ENCODE measurements at regions not wholly inside any gene's neighbourhood (a gene's known extent, or its start where the extent isn't known, plus 50 kb on each side); places are given as distances from the start of the nearest gene placed in this dataset.

GRCh38 chr6:156717542-156717941 is 59.6 kb upstream of the ARID1B start:
- no peak for DNase-seq (ENCODE audit: extremely low spot score)
- TF ChIP-seq CTCF (IDR thresholded peaks at IDR 0.05; ENCODE audit: control extremely low read depth, extremely low read depth, low read depth, missing control alignments) = no peak
- ChIA-PET CTCF (interaction anchor here (1.2 kb wide), 2 partner anchors 9 to 18 kb away, joined by 3 to 5 read pairs; no protein-coding TSS in a partner anchor), POLR2A (no interaction called here)

- ChIA-PET POLR2A (no interaction called here), CTCF (interaction anchor here (1.0 kb wide), 1 partner anchor 53 kb away, joined by 3 read pairs; no protein-coding TSS in a partner anchor)
- TF ChIP-seq CTCF (IDR thresholded peaks at IDR 0.05; ENCODE audit: control extremely low read depth, extremely low read depth, low read depth, missing control alignments) = no peak
- DNase-seq (ENCODE audit: extremely low spot score) = no peak
Observed at GRCh38 chr6:156715839-156716238, 61.3 kb upstream of the ARID1B start.

- CTCF ChIA-PET = interaction anchor here (1.2 to 1.7 kb wide), 2 partner anchors 11 to 57 kb away, joined by 3 to 5 read pairs; no protein-coding TSS in a partner anchor
- POLR2A ChIA-PET = no interaction called here
- TF ChIP-seq CTCF (IDR thresholded peaks at IDR 0.05; ENCODE audit: control extremely low read depth, extremely low read depth, low read depth, missing control alignments) = no peak
Observed at GRCh38 chr6:156713548-156713947, 63.6 kb upstream of the ARID1B start.

GRCh38 chr6:156710479-156710878 is 66.7 kb upstream of the ARID1B start:
- DNase-seq (ENCODE audit: extremely low spot score) = no peak
- POLR2A ChIA-PET = interaction anchor here (1.6 kb wide), 1 partner anchor 10 kb away, joined by 3 read pairs; no protein-coding TSS in a partner anchor
- TF ChIP-seq CTCF (IDR thresholded peaks at IDR 0.05; ENCODE audit: control extremely low read depth, extremely low read depth, low read depth, missing control alignments) = no peak
- CTCF ChIA-PET = interaction anchor here (0.9 to 1.6 kb wide), 3 partner anchors 10 to 26 kb away, joined by 3 to 6 read pairs (median 4); no protein-coding TSS in a partner anchor

More at GRCh38 chr6:156713548-156713947, 63.6 kb upstream of the ARID1B start:
- no peak for DNase-seq (ENCODE audit: extremely low spot score)

GRCh38 chr6:156707818-156708217 is 69.4 kb upstream of the ARID1B start:
- CTCF ChIA-PET = interaction anchor here (1.2 to 2.1 kb wide), 7 partner anchors 8 to 336 kb away, joined by 3 to 14 read pairs (median 5); no protein-coding TSS in a partner anchor
- no peak for DNase-seq (ENCODE audit: extremely low spot score)
- POLR2A ChIA-PET = no interaction called here
- TF ChIP-seq CTCF (IDR thresholded peaks at IDR 0.05; ENCODE audit: control extremely low read depth, extremely low read depth, low read depth, missing control alignments) = no peak

- TF ChIP-seq CTCF (IDR thresholded peaks at IDR 0.05; ENCODE audit: control extremely low read depth, extremely low read depth, low read depth, missing control alignments) = no peak
- ChIA-PET POLR2A (no interaction called here), CTCF (no interaction called here)
- no peak for DNase-seq (ENCODE audit: extremely low spot score)
Observed at GRCh38 chr6:156703719-156704118, 73.5 kb upstream of the ARID1B start.

Data from GM10248 (cell line).